SKM-1 treated with dmso at 0.1 percent for 144 hours (cell line): ENCODE measurements at regions not wholly inside any gene's neighbourhood (a gene's known extent, or its start where the extent isn't known, plus 50 kb on each side); places are given as distances from the start of the nearest gene placed in this dataset.
"Not testable (repeated sequence)": the region's sequence is repeated elsewhere in the genome, so short reads cannot be mapped to it uniquely, and the experiment has no call there.

ENCODE experiments used
- DNase-seq: peaks from one replicate; lab custom pipeline; 2025; ENCODE audit not compliant: unreplicated experiment; lab: John Stamatoyannopoulos, UW

DNA sequence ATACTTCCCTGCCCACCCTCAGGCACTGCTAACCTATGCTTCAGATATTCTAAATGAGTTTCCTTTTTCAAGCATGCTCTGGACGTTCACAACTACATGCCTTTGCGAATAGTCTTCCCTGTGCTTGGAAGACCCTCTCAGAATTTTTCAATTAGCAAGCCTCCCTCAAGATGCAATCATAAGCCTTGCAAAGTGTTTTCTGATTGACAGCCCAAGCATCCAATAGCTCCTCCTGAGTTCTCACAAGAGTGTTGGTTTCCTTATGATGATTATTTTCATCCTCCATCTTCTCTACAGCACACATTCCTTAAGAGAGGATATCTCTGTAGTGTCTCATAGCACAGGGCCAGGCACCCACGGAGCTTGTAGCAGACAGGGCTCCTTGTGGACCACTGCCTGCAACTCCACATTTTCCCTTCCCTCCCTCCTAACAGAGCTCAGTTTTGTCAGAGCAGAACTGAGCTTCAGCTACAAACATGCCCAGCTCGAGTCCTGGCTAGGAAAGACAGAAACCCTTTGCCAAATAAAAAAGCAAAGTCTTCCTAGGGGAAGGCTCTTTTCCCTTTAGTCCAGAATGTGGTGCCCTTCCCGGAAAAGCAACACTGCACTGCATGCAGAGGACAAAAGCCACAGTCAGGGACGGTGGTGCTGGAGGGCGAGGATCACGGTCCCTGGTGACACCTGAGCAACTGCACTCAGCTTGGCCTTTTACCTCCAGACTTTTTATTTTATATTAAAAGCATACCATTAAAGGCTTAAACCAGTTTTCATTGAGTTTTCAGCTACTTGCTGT lies 819.8 kb upstream of the ID2 start:
- DNase-seq, result no peak

DNA sequence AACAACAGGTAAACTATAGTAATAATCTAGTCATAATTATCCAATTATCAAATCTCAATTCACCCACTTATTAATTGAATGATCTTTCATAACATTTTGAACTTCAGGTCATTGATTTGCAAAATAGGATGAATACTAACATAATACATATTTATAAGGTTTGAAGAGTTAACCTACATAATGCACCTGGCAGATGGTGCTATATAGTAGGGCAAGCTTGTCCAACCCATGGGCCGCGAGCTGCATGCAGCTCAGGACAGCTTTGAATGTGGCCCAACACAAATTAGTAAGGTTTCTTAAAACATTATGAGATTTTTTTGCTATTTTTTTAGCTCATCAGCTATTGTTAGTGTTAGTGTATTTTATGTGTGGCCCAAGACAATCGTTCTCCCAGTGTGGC lies 815.8 kb upstream of the ID2 start:
- no peak for DNase-seq

DNA sequence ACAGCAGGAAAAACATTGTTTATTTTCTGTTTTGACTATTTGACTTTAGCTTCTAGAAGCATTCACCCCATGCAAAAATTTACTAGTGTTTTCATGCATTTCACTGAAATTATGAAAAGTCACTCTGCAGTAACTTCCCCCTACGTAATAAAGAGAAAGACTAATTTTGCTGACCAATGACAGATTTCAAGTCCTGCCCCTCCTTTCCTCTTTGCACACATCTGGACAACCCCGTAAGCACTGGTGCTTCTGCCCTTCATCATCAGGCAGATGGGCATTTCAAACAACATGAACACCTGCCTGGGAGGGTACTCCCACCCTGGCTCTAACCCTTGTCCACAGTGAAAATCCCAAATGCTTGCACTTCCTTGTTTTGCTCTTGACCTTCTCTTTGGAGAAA lies 815.0 kb upstream of the ID2 start:
- peak; percentile 21 for DNase-seq

DNA sequence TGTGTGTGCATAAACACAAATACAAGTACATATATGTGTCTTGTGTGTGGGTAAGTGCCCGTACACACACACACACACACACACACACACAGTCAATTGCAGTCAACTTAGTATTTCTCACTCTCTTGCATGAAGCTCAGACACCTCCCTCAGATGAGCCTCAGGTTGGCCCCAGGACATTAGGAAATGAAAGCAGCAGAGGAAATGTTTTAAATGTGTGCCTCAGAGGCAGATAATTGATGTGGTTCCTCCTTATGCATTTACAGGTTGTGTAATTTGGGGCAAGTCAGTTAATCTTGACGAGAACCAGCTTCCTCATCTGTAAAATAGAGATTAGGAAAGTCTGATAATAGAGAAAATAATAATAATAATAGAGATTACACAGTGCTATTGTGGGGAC lies 814.0 kb upstream of the ID2 start:
- peak; percentile 90 for DNase-seq

DNA sequence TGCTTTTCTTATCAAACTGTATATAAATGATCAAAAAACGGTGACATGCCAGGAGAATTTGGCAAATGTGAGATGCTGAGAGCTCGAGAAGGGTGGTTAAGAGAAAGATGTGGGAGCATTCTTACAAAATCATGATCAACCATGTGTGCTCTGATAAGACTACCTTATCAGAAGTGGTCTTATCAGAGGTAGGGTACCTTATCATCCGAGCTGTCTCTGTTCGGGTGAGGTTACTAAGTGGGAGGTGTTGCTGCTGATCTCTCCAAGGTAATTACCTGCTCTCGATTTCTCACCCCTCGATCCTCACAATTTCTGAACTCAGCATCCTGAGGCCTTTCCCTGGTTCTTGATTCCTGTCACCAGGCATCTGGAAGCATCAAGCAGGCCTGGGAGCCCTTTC lies 813.0 kb upstream of the ID2 start:
- DNase-seq, result no peak

DNA sequence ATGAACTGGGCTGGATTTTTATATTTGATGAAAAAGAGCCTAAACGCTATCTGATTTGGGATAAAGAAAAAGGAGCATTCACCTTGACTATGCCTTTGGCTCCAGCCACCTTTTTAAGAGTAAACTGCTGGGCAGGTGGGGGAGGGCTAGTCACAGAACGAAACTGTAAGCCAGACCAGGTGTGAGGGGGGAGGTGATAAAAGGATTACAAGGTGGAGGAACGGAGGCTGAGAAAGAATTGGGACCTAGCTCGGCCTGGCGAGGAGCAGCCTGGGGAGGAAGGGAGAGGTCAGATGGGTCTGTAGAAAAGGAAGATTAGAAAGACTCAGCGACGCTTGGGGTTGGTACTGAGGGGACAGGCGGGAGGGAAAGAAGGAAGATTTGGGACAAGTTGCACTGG lies 805.4 kb upstream of the ID2 start:
- not testable (repeated sequence) for DNase-seq

DNA sequence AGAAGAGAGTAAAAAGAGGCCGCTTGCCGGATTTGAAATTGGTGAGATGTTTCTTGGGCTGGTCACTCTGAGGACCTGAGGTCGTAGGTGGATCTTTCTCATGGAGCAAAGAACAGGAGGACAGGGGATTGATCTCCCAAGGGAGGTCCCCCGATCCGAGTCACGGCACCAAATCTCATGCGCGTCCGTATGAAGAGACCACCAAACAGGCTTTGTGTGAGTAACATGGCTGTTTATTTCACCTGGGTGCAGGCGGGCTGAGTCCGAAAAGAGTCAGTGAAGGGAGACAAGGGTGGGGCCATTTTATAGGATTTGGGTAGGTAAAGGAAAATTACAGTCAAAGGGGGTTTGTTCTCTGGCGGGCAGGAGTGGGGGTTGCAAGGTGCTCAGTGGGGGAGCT lies 803.6 kb upstream of the ID2 start:
- not testable (repeated sequence) for DNase-seq

DNA sequence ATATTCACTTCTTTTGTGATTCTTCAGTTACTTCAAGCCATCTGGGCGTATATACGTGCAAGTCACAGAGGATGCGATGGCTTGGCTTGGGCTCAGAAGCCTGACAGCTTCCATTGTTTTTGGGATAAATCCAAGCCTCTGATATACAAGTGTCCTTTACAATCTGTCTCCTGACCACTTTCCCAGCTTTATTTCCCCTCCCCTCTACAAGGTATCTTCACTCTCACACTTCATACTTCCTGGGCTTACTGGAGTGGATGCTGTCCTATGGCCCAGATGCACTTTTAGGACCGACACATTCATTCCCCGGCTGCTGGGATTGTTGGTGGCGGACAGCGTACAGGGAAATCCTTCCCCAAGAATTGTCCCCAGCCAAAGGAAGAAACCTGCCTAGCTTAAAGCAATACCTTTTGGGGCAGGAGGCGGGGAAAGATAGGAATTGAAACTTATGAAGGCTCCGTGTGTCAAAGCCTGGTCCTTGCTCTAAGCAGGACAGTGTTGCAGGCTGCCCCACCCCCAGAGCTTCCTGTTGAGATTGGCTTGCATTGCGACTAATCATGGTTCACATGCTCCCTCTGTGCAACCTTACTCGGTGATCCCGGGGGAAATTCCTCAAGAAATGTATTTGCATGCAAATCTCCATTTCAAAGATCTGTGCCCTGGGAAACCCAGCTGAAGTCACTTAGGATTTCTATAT lies 802.9 kb upstream of the ID2 start:
- no peak for DNase-seq

DNA sequence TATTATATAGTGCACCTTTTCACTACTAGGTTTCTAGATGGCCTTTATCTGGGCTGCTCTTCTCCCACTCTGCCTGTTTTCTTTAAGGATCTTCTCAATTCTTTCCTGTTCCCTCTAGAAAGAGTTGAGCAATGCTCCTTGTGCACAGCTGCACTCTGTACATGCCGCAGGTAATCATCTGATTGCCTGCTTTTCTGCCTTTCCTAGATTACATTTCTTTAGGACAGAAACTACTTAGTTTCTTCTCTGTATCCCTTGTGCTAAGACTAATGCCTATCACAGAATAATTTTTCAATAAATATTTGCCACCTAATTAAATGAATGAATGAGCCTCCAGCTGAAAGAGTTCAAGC lies 802.4 kb upstream of the ID2 start:
- DNase-seq, result no peak

DNA sequence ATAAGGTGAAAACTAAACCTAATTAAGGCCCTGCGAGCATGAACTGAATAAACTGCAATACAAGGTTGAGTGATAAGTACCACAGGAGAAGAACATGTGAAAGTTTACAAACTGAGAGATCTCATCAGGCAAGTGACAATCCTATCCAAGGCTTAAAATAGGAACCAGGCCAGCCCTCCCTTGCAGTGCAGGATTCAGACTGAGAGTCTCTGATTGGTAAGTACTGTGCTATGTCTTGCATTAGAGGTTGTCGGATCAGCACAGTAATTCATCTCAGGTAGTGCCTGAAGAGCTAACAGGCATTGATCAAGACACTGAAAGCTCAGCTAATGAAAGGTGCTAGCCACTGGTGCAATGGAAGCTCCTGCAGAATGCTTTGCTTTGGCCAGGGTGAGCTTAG lies 801.7 kb upstream of the ID2 start:
- no peak for DNase-seq

DNA sequence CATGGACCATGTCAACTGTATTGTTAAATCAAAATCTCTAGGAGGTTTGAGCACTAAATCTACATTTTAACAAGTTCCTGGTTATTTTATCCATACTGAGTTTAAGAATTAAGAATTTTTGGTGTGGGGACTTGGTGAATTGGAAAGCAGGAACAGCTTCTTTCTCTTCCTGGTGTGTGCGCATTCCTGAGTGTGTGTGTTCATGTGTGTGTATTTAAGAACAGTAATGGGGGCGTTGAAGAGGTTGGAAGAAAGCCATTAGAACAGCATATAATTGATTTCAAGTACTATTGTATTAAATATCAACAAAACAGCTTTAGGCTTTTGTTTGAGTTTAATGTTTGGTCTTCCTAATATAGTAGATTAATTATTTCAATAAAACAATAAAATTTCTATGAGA lies 801.3 kb upstream of the ID2 start:
- no peak for DNase-seq

DNA sequence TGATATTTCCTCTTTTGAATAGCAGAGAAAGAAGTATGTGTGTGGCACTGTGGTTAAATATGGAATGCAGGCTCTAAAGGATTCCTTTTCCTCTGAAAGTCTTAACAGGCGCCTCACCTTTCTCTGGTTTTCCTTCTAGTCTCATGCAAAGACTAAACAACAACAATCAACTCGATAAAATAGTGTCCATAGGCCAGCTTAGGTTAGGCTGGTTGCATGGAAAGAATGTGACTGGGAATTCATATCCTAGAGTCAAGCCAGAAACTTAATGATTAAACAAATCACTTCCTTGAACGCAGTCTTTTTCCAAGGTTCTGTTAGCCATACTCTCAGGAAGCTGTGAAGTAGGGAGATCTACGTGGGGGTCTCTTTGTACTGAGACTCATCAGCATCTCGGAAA lies 800.8 kb upstream of the ID2 start:
- DNase-seq, result no peak

DNA sequence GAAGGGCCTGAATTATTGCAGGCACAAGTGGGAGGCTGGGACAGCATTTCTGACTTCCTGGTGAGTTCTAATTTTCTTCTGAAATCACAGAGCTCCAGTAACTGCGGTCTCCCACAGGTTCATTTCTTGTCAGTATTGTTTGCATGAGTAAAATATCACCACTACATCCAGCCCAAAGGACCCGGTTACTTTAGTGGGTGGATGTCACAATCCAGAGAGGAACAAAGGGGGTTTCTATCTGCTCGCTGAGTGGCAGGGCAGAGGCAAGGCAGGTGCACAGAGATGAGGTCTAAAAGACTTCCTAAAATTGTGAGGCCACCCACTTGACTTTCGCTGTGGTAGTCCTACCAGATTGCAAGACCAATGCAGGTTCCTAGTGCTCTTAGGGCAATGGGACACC lies 800.4 kb upstream of the ID2 start:
- DNase-seq, result no peak

DNA sequence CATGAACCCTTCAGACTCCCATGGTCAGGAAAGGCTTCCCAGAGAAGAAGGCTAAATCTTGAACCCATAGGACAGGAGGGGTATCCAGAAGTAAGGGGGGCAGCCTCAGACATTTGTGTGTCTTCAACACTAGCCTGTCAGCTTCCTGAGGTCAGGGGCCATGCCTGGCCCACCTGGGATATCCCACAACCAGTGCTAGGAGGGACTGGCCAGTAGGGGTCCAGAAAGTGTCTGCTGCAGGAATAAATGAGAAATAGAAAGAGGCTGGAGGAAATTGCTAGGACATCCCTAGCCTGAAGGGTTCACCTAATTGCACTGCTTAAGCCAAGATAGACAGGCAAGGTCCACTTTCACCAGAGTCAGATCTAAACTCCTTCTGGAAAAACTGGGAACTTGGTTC lies 799.6 kb upstream of the ID2 start:
- DNase-seq, result no peak

DNA sequence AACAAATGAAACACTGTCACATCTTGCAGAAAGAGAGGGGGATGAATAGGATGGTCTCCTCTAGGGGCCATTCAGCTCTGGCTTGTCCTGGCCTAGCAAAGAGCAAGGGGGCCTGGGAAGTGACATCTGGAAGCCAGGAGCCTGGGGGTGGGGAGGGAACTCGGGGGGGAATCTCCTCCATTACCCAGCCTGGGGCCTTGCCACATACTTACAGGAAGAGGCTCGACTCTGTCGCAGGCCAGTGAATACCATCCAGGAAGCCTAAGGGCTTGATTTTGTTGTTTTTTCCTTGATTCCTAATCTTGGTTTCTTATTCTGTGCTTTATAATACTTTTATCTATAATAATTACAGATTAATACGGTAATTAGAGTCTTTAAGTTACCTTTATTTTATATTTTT lies 797.5 kb upstream of the ID2 start:
- DNase-seq, result no peak

DNA sequence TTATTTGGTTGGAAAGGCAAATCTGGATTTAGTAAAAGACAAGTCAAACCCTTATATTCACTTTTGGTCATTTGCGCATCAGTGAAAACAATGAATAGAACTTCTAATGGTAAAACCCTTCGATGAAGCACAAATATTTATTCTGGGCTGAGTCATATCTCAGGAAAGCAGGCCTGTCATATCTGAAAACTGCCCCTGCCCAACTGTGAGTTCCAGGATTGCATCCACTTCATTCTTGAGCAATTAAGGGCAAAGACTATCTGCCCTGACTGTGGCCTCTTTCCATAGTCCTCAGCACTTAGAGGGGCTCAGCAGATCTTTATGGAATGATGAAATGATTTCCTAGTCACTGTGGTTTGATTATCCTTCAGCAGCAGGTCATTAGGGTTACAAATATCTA lies 795.2 kb upstream of the ID2 start:
- DNase-seq, result no peak

DNA sequence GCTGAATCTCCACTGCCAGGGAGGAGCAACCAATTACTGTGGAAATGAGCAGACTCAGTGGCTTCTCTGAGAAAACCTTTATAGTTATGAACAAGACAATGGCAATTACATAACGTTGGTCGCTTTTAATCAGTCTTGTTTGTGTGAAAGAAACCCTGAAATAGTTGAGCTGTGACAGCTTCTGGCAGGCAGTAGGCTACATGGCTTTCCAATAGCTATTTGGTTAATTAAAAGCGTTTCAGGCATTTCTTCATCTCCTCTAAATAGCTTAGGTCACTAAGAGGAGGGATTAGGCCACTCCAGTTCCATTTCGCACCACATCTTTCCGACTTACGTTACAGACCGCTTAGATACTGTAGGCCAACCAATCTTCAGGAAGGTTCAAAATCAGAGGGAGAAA lies 794.4 kb upstream of the ID2 start:
- no peak for DNase-seq

DNA sequence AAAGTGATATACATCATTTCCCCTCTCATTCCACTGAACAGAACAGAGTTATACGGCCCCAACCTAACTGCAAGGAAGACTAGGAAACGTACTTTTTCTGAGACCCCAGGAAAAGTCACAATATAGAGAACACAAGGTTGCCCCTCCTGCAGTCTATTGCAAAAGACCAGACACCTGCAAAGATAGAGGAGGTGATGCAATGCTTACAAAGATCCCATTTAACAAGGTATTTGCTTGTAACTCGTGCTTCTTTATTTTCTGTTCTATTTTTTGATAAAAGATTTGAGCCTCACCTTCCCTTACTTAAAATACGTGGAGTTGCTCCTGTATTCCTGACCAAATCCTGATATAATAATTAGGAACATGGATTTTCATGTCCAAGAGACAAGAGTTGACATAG lies 793.0 kb upstream of the ID2 start:
- no peak for DNase-seq

DNA sequence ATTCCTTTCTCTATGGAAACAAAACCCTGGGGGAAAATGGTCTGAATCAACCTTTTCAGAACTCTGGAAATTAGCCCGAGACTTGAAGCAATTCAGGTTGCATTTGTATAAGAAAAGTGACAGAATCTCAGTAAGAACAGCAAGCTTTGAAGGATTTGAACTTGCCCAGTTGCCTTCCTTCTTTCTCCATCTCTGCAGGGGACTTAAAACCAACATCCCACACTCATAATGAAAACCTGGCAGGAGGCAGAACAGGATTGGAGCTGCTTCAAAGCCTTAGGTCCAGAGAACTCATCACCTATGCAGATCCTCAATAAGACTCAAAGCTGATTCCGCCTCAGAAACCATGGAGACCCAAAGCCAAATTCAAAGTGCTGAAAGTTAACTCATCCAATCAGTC lies 790.5 kb upstream of the ID2 start:
- no peak for DNase-seq

DNA sequence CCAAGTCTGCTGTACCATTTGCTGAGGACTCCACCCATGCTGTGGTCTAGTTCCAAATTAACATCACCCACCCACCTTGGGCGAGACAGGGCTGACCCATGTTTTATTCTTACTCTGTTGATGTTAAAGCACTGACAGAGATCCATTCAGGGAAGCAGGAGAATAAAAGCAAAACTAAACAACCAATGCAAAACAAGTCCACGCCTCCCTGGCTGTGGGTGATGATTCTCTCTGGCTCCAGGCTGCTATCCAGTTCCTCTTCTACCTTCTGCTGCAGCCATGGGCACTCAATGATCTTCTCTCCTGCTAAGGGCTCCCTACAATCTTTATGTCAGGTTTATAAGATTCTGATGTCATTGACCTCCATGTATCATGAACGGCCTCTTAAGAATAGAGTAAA lies 786.6 kb upstream of the ID2 start:
- DNase-seq, result no peak

DNA sequence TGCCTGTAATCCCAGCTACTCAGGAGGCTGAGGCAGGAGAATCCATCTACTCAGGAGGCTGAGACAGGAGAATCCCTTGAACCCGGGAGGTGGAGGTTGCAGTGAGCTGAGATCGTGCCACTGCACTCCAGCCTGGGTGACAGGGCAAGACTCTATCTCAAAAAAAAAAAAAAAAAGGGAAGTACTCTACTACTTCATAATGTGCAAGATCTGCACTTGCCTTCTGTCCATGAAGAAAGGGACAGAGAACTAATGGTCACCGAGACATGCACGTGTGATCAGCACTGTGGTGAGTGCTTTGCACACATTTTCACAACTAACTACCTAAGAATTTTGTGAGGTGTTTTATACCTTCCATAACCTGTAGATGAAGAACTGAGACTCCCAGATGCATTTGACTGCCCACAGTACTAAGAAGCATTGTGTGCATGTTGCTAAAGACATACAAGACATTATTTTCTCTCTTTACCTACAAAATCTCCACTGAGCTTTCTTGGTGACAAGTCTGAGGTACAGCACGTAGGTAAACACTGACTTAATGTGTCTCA lies 784.8 kb upstream of the ID2 start:
- DNase-seq, result no peak

DNA sequence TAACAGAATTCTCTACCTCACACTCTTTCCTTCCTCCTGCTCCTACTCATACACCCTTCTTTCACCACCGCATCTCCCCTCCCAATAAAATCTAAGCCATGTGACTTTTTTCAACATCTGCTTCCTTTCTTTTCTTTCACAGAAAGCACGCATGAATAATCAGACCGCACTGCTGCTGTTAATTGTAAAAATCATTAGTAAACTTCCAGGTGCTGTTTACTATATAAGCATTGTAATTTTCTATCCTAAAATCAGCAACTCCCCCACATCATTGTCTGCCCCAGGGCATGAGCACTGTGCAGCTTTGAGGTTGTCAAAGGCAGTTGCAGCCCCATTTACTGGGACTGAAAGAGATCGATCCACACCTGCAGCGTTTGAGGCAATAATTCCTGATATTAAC lies 782.6 kb upstream of the ID2 start:
- DNase-seq, result no peak

DNA sequence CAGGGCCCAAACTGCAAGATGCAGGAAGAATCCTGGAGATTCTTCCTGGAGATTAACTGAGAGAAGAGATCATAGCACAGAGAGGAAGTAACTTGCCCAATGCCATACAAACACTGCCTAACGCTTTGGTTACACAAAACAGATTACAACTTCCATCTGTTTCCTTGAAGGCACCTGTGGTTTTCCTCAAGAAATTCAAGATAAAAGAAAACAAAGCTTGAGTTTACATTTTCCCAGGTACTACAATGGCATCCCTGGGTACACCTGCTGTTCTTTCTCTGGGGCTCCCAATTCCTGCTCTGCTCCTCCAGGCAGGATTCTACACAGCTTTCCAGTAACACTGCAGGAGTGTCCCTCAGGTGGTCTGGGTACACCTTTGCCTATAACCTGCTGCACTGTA lies 781.9 kb upstream of the ID2 start:
- DNase-seq, result peak; percentile 56
